ENCODE measurements at regions not wholly inside any gene's neighbourhood (a gene's known extent, or its start where the extent isn't known, plus 50 kb on each side); places are given as distances from the start of the nearest gene placed in this dataset.
"Not testable (repeated sequence)": the region's sequence is repeated elsewhere in the genome, so short reads cannot be mapped to it uniquely, and the experiment has no call there.

DNA sequence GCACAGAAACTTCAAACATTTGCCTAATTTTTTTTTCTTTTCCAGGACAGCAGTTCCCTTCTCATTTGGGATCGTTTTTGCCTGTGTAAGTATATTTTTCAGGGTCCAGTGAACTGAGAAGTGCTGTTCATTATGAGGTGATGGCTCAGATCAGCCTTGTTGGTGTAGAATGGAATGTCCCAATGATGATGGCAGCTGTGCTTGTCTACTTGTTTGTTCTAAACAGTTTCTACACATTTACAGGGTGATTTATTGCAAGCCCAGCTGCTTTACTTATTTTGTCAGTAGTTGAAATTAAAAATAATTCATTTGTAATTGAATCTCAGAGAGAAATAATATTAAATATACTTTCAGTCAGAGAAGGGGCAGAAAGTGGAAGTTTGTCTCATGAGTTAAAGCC, 337.6 kb upstream of the SEMA6A start:
- DNase-seq = no peak

DNA sequence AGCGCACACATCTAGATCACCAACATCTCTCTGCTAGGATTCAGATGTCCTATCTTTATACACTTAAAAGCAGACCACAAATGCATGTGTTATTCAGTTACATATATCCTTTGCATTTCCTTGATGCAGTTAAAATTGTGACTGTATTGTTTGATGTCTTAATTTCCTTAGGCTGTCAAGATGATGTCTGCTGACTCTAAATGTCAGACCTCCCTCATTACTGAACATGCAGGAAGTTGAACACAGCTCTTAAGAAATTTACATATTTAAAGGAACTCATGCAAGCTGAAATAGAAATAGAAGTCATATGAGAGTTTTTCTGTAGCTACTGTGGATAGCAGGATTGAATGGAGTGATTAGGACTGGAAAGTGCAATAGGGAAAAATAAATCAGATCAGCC, 336.5 kb upstream of the SEMA6A start:
- no peak for DNase-seq

DNA sequence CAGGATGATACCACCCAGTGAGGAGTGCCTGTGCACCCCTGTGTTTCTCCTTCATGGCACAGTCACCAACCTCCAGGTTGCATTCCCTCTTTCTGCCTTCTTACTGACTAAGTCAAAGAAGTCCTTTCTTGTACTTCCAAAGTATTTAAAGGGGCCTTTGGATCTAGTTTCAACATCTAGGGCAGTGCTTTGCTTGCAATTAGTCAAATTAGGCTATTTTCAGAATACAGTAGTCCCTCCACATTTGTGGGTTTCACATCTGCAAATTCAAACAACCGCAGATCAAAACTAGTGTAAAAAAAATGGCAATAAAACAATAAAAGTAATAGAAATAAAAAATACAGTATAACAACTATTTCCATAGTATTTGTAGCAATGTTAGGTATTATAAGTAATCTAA, 333.9 kb upstream of the SEMA6A start:
- no peak for DNase-seq

DNA sequence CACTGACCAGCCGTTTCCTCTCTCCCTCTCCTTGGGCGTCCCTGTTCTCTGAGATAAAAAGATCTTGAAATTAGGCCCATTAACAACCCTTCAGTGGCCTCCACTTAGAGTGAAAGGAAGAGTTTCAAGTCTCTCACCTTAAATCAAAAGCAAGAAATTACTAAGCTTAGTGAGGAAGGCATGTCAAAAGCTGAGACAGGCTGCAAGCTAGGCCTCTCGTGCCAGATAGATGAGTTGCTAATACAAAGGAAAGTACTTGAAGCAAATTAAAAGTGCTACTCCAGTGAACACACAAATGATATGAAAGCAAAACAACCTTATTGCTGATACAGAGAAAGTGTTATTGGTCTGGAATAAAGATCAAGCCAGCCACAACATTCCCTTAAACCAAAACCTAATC, 331.3 kb upstream of the SEMA6A start:
- DNase-seq = no peak

DNA sequence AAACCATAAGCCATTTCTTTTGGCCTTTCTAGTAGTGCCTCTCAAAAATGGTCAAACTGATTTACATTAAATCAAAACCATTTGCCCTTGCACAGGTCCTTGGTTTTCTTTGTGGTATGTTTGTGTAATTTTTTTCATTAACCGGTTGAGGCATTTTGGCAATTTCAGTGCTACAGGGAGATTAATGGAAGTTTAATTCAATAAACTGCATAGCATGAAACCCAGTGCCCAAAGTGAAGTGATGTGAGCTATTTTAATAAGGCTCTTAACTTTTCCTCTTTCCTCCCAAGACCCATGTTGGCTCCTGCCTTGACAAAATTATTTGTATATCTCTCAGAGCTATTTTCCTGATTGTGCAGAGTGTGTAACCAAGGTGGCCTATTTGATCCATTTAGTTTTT, 326.2 kb upstream of the SEMA6A start:
- DNase-seq = no peak

DNA sequence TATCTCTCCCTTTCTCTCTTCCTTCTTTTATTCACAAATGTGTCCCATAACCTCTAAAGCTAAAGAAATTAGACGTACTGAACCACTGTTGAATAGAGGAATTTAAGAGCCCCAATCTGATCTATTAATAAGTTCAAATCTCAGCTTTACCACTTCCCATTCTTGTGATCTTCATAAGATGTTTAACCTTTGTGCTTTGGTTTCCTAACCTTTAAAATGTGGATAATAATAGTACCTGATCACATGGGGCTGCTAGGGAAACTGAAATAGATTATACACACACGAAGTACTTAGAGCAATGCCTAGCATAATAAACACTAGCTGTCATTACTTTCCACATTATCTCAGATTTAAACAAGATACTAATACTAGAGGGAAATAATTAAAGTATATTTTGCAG, 324.3 kb upstream of the SEMA6A start:
- no peak for DNase-seq

DNA sequence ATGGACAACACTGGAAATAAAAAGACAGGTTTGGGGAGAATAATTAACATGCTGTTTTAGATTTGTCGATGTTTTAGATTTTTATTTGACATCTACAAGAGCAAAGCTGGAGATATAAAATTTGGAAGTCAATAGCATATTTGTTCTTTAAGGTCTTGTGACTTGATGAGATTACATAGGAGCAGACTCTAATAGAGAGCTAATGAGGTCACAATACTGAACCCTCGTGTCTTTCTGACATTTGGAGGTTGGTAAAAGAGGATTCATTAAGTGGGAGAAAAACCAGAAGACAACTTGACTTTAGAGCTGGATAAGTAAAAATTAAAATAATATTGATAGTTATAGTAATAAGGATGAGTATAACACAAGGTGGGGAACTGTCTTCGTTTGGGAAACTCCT, 322.7 kb upstream of the SEMA6A start:
- no peak for DNase-seq

DNA sequence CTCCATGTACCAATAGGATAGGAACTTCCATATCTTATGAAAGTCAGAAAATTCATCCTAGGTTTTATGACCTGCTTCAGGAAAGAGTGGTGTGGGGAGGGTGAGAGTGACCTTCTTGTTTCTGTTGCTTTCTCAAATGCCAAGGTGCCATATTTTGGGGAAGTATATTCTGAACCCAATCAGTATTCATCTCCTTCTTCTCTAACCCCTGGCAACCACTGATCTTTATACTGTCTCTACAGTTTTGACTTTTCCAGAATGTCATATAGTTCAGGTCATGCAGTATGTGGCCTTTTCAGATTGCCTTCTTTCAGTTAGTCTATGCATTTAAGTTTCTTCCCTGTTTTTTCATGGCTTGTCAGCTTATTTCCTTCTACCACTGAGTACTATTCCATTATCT, 321.4 kb upstream of the SEMA6A start:
- DNase-seq = no peak

DNA sequence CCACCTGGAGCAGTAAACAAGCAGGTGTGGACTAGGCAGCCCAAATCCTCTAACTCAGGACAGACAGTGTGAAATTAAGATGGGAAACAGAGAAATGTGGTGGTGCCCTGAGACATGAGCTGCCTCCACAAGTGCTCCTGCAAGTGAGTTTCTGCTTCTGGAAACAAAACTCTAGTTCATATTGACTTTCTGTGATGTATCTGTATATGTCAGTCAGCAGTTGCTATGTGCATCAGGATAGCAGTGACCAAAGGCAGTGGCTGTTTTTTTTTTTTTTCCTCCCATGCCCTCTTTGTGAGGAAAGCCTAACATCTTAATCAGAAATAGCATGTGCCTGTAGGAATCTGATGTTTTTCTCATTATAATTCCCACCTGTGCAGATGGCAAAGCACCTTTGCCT, 318.4 kb upstream of the SEMA6A start:
- no peak for DNase-seq

DNA sequence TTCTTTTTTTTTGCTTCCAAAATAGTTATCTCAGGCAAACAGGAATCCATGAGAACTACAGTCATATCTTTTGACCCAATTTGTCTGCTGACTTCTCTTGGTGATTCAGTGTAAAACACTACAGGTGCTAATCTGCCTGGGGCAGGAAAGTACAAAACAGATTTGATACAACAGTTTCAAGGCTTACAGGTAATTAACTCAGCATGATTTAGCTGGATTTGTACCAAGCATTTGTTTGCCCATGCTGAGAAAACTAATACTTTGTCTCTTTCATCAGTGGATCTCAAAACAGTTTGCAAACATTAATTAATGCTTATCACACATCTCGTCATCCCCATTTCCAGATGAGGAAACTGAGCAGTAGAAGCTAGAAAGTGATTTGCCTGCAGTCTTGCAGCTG, 312.5 kb upstream of the SEMA6A start:
- DNase-seq = no peak

DNA sequence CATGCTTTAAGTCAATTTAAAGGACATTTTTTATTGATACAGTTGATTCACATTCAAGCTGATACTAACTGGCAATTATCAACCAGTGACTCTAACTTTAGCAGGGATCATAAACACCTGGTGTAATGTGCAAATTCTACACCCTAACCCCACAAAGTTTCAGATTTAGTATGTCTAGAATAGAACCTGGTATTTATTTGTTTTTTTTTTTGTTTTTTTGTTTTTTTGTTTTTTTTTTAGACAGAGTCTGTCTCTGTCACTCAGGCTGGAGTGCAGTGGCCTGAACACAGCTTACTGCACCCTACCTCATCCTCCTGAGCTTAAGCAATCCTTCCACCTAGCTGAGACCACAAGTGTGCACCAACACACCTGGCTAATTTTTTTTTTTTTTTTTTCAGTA, 311.2 kb upstream of the SEMA6A start:
- DNase-seq = no peak

DNA sequence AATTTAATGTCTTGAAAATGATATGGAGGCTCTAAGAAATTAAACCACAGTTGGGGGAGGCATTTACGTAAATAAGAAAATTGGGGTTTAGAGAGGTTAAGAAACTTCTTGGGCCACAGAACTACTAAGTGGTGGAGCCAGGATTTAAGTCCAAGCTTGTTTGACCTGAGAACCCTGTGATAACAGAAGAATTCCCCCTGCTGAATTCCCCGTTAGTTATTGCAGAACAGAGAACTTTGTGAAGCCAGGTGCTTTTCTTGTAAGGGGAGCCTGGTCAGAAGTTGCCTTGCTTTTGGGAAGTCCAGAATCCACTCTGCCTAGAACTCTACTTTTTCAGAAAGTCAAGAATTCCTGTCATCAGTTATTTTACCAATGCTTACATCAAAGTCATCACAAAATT, 309.3 kb upstream of the SEMA6A start:
- DNase-seq = no peak

DNA sequence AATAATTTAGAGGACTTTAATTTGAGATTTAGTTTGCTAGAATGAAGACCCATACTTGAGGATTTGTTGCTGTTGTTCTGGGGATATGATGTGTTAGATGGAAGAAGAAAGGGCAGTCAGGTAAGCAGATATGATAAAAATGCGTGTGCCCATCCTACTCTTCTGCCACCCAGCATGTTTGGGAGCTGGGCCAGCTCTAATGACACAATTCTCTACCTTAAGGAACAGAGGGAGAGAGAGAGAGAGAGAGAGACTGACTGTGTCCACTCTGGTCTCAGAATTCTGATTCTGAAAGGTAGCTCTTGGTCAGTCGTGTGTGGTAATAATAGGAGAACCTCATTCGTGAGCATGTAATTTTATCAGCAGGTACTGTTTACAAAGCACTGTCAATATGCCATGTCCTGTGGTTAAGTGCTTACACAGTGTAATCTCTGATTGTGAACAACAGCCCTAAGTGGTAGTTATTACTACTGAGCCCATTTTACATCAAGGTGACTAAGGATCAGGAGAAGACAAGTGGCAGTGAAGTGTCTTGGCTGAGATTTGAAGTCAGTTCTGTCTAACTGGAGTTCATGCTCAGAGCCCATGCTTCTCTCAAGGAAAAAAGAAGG, 307.4 kb upstream of the SEMA6A start:
- no peak for DNase-seq

DNA sequence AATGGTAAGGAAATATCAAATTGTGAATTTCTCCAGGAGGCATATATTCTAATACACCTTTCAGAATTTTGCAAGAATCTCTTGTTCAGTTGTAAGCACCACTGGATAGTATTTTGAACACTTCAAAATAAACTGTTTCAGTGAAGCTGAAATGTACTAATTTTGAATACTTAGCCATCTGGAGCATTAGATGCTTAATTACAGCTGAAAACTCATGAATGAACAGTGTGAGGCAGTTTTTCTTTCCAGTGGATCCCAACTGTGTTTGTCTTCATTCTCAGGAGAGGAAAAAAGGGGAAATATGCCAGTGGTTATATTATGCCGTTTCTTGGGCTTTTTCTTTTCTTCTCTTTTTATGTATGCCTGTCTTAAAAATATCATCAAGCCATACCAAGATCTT, 306.0 kb upstream of the SEMA6A start:
- DNase-seq = no peak

DNA sequence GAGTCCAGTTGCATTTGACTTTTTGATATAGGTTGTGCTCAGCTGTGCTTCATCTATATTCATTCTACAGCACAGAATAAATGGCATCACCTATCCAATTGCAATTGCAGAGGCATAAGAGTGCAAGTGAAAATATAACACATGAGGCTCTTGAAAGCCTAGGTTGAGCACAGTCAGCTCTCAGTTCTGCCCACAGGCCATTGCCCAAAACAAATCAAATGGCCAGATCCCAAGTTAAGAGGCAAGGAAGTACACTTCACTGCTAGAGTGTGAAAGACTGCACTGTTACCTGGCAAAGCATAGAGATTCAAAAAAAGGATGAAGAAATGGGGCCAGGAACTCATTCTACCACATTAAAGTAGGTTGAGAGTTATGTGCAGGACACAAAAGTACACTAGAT, 305.5 kb upstream of the SEMA6A start:
- no peak for DNase-seq

DNA sequence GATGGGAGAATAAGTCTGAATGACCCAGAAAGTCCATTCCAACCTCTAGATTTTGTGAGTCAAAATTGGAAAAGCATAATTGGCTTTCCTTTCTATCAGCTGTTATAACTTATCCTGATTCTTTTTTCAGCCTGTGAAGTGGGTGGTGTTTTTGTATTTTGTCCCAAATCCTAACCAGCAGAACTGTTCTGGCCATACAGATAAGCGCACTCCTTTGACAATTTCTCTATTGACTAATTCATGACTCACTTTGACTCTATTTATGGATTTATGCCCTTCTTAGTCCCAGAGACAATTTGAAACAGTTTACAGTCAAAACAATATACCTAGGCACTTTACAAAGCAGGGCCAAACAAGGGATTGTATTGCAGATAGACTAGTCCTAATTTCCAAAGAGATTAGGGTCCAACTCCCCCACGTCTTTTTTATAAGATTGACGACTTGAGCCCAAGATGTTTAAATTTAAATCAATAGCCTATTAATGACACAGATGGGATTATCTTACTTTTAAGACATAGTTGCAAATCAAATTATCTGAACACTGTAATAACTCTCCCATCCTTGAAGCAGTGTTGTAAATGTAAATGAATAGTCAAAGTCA, 301.7 kb upstream of the SEMA6A start:
- no peak for DNase-seq

DNA sequence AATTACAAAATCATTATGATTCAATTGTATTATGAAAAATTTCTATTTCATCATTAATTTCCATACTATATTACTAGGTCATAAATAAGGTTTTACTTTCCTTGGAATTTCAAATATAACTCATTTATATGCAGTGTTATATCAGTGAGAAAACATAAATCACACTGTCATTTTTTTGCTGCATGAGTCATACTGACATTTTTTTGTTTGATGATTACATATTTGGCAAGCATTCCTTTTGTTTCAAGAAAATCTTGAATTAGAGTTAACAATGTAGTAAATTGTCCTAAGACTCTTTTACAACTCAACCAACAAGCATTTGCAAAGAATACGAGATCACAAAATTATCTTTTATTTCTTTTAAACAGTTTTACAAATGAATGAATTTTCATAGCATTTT, 298.4 kb upstream of the SEMA6A start:
- no peak for DNase-seq

DNA sequence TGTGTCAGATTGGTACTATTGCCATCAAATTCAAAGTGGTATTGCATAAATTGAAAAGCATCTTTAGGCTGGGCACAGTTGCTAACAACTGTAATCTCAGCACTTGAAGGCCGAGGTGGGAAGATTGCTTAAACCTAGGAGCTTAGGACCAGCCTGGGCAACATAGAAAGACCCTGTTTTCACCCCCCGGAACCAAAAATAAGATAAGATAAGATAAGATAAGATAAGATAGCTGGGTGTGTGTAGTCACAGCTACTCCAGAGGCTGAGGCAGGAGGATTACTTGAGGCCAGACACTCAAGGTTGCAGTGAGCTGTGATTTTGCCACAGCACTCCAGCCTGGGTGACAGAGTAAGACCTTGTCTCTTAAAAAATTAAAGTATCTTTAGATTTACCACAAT, 297.9 kb upstream of the SEMA6A start:
- no peak for DNase-seq

DNA sequence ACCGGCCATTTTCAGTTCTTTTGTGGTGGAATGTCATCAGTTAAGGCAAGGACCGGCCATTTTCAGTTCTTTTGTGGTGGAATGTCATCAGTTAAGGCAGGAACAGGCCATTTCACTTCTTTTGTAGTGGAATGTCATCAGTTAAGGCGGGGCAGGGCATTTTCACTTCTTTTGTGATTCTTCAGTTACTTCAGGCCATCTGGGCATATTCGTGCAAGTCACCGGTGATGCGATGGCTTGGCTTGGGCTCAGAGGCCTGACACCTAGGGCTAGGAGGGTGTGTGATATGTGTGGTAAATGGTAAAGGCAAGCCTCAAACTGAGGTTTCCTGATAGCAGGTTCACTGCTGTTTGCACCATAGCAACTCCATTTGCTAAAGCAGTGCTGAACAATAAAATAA, 293.2 kb upstream of the SEMA6A start:
- DNase-seq = not testable (repeated sequence)

DNA sequence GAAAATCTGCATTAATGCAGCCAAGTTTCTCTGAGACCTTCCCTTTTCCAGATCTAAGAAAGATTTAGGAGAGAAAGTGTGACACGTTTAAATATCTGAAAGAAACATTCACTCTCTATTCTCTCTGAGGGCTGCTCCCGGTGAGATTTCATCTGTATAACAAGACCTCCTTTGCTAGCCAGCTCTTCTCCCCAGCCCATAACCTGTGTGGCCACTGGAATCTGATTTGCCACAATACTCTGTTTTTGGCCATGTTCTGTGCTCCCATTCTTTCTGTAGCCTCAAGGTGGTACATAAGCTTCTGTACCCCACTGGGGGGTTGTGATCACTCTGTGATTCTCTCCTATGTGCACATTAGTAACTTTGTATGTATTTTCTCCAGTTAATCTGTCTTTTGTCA, 291.0 kb upstream of the SEMA6A start:
- DNase-seq = no peak

DNA sequence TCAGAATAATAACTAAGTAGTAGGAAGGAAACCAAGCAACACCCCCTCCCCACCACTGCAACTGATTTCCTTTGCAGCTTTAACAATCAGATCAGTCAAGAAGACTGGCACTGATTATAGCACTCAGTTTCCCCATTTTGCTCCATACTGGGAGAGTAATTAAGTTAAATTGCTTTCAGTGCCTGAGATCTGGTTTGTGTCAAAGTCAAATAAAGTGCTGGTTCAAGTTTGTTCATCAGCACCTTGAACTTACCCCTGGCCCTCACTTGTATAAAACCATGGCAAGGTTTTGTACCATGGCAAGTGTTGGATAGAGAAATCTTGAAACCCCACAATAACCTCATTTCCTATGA, 290.2 kb upstream of the SEMA6A start:
- DNase-seq = no peak

DNA sequence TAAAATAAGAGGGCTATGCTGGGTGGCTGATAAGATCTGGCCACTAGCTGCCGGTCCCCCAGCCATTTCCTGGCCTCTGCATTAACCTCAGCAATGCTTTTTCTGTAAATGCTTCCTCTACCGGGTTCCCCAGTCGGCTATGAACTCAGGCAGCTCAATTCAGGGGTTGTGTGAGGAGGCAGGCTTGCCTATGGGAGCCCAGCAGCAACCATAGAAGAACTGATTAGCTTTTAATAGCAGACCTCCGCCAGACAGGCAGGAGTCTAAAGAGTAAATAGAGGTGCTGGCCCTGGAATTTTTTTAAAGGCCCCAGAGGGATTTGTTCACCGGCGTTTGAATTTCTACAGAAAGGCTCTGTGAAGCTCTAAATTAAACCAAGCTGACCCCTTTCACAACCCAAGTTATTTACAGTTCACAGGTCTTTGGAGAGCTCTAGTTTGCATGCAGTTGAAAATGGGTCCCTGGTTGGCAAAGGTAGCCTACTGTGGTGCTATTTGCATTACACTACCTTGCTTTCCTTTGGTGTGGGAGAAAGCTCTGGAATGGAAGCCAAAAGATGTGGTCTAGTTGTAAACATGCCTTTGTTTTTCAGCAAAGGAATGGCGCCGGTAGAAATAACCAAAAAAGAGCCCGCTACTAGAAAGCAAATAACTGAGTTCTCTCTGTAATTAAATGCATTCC, 289.7 kb upstream of the SEMA6A start:
- no peak for DNase-seq

DNA sequence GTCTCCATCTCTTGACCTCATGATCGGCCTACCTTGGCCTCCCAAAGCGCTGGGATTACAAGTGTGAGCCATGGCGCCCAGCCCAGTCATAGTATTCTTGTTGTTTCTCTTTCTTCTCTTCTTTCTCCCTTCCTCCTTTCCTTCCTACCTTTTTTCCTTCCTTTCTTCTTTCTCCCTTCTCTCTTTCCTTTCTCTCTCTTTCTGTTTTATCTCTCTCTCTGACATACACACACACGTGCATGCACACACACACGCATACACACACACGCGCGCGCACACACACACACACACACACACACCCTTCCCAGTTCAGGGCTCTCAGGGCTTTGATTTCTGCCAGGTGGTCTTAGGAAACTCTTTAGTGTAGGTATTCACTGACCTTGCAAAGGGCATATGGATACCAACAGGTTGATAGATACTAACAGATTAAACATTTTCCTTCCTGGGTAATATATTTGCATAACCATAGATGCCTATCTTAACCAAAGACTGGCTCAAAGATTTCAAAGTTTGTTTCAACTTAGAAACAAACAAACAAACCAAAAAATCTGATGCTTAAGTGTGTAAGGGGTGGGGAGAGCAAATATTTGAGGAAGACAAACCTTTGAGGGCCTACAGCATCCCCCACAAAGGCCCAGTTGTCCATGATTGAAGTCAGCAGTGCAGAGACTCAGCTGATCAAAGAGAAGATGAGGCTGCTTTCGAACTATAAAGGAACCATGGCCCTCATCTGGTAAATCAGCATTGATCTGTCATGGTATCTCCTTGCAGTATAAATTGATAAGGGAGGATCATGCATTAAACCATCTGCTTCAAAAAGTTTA, 288.2 kb upstream of the SEMA6A start:
- DNase-seq = no peak

DNA sequence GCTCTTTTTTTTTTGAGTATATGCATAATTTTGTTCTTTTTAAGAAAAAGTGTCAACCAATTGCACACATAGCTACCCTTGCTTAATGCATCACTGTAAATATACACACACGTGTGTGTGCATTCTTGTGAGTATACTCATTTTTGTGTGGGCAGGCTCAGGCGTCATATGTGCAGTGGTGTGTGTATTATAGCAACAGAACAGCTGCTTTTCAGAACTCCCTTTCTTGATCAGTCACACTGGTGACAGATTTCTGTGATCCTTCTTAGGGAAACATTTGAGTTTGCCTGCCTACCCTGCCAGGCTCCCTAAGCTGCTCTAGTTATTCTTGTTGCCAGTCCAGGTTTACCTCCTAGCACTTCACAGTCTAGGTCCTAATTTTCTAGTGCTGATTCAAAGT, 287.0 kb upstream of the SEMA6A start:
- DNase-seq = no peak

Measured in CD4-positive, alpha-beta T cell treated with Interleukin-17A for 1 hour (primary cell).